GM19452 (cell line): ENCODE measurements at regions not wholly inside any gene's neighbourhood (a gene's known extent, or its start where the extent isn't known, plus 50 kb on each side); places are given as distances from the start of the nearest gene placed in this dataset.
"Not testable (repeated sequence)": the region's sequence is repeated elsewhere in the genome, so short reads cannot be mapped to it uniquely, and the experiment has no call there.

Experiments used
- ATAC-seq: cut with Tn5 transposase; IDR thresholded peaks from one replicate; pipeline ENCODE4 v1.9.1; 2021; ENCODE audit not compliant: unreplicated experiment

GRCh38 chr9:88287972-88288371, 100.3 kb upstream of the SPIN1 start:
- no peak for ATAC-seq

- no peak for ATAC-seq
Observed at GRCh38 chr9:88280816-88281382, 107.3 kb upstream of the SPIN1 start.

GRCh38 chr9:88278036-88278435, 110.2 kb upstream of the SPIN1 start:
- ATAC-seq: no peak

- ATAC-seq: no peak
Observed at GRCh38 chr9:88274078-88274477, 114.2 kb upstream of the SPIN1 start.

- ATAC-seq: no peak
Observed at GRCh38 chr9:88272986-88273385, 115.3 kb upstream of the SPIN1 start.

- ATAC-seq: no peak
Observed at GRCh38 chr9:88270413-88270812, 117.8 kb upstream of the SPIN1 start.

- no peak for ATAC-seq
Observed at GRCh38 chr9:88268886-88269285, 119.4 kb upstream of the SPIN1 start.

- ATAC-seq: no peak
Observed at GRCh38 chr9:88267283-88267682, 121.0 kb upstream of the SPIN1 start.

- ATAC-seq: no peak
Observed at GRCh38 chr9:88266416-88266815, 121.8 kb upstream of the SPIN1 start.

- no peak for ATAC-seq
Observed at GRCh38 chr9:88259001-88259400, 120.7 kb upstream of the SPATA31C2 start.

- no peak for ATAC-seq
Observed at GRCh38 chr9:88258601-88259000, 120.3 kb upstream of the SPATA31C2 start.

- no peak for ATAC-seq
Observed at GRCh38 chr9:88258024-88258423, 119.7 kb upstream of the SPATA31C2 start.

GRCh38 chr9:88256216-88256615, 117.9 kb upstream of the SPATA31C2 start:
- no peak for ATAC-seq

- ATAC-seq: not testable (repeated sequence)
Observed at GRCh38 chr9:88255806-88256205, 117.5 kb upstream of the SPATA31C2 start.

- no peak for ATAC-seq
Observed at GRCh38 chr9:88251903-88252302, 113.6 kb upstream of the SPATA31C2 start.

GRCh38 chr9:88243736-88244135, 105.5 kb upstream of the SPATA31C2 start:
- ATAC-seq: no peak

GRCh38 chr9:88242879-88243278, 104.6 kb upstream of the SPATA31C2 start:
- ATAC-seq: no peak

- no peak for ATAC-seq
Observed at GRCh38 chr9:88237991-88238571, 99.8 kb upstream of the SPATA31C2 start.

GRCh38 chr9:88237479-88237961, 99.2 kb upstream of the SPATA31C2 start:
- no peak for ATAC-seq

GRCh38 chr9:88236511-88237478, 98.5 kb upstream of the SPATA31C2 start:
- no peak for ATAC-seq

GRCh38 chr9:88235615-88236014, 97.3 kb upstream of the SPATA31C2 start:
- no peak for ATAC-seq

- no peak for ATAC-seq
Observed at GRCh38 chr9:88234114-88234513, 95.8 kb upstream of the SPATA31C2 start.
